Hematopoietic multipotent progenitor cell treated with erythropoietin and hydrocortisone succinate and interleukin-3 and kit ligand, for 6 days (in vitro differentiated cells): ENCODE measurements at regions not wholly inside any gene's neighbourhood (a gene's known extent, or its start where the extent isn't known, plus 50 kb on each side); places are given as distances from the start of the nearest gene placed in this dataset.
A peak's percentile ranks its signal among the peaks of the same experiment; 100 is the strongest.

Experiments used
- DNase-seq: peaks from one replicate; pipeline ENCODE4 v3.0.0-alpha.2; 2015

- peak; percentile 36 for DNase-seq
Measured at GRCh38 chr5:147963948-147964693, 57.8 kb upstream of the C5orf46 start.

- DNase-seq = no peak
Measured at GRCh38 chr5:147963436-147963835, 57.1 kb upstream of the C5orf46 start.

- no peak for DNase-seq
Measured at GRCh38 chr5:147961208-147961749, 54.9 kb upstream of the C5orf46 start.

- no peak for DNase-seq
Measured at GRCh38 chr5:147957901-147958300, 51.6 kb upstream of the C5orf46 start.

DNA sequence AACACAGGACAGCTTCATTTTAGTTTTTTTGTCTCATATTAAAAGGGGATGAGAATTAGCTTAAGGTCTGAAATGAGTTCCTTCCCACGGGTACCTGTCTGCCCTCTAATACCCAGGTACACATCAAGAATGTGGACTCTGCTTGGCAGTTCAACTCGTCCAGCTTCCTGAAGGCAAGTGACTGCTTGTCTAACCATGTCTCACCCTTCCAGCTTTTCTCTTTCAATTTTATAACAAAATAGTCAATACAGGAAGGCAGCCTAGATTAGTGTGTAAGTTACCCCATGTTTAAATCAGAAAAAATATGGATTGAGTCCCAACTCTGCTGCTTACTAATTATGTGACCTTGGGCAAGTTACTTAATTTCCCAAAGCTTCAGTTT lies 50.5 kb upstream of the C5orf46 start:
- no peak for DNase-seq

DNA sequence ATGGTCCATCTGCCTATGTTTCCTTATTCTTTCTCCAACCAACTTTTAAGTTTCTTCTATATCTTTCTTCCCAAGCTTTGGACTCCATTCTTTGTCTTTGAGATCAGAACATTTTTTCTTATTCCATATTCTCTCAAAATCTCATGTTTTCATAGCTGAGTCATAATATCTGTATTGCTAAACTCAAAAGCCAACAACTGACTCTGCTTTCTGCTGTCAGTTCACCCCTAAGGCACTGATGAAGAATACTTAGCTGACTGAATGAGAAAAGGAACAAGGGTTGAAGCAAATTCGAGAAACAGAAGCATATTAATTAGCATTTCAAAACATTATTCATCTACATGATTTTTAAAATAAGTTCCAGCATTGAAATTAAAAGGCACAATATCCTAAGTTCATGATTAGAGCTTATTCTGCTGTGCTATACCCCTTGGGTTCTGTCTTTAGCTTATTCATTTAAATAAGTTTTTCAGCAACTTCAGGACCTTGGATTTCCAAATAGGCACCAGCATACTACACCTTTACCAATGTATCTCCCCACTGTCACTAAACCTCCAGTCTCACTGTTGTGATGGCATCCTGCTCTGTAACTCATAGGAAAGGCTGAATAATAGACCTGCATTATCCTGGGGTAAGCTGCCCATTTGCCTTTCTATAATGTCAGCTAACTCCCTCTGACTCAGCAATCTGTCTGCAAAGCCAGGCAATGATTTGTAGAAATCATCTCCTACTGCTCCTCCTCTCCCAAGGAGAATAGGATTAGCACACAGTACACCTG lies 49.9 kb upstream of the C5orf46 start:
- no peak for DNase-seq
